ENCODE measurements at regions not wholly inside any gene's neighbourhood (a gene's known extent, or its start where the extent isn't known, plus 50 kb on each side); places are given as distances from the start of the nearest gene placed in this dataset.
"Not testable (repeated sequence)": the region's sequence is repeated elsewhere in the genome, so short reads cannot be mapped to it uniquely, and the experiment has no call there.

GRCh38 chr11:25566298-25567200, 765.4 kb upstream of the ANO3 start:
- peak; percentile 37 for DNase-seq
- peak; percentile 80 for ATAC-seq (ENCODE audit: insufficient read depth, low read depth)
- Histone ChIP-seq H3K4me3 (ENCODE audit: low read depth in 1 of 2, low read length in 2 of 2) (no peak overlapping the region), H3K9me3 (ENCODE audit: insufficient read depth, low read length, severe bottlenecking) (no peaks in the 10 kb centered on the region), H3K4me1 (ENCODE audit: insufficient read depth, low read length) (peaks cover 20% of the 10 kb centered on the region), H3K9ac (ENCODE audit: low read depth, low read length) (no peak overlapping the region), H2AFZ (ENCODE audit: low read depth, low read length) (no peak overlapping the region), H3K4me2 (ENCODE audit: insufficient read depth, low read length) (no peak overlapping the region), H4K20me1 (ENCODE audit: insufficient read depth, low read length) (no peaks in the 10 kb centered on the region), H3K27ac (ENCODE audit: low read length) (no peak overlapping the region), H3K79me2 (ENCODE audit: insufficient read depth, low read length) (no peaks in the 10 kb centered on the region), H3K27me3 (ENCODE audit: insufficient read depth, low read length, poor library complexity) (no peaks in the 10 kb centered on the region), H3K36me3 (ENCODE audit: insufficient read depth, low read length) (no peaks in the 10 kb centered on the region)
- TF ChIP-seq EZH2 (IDR thresholded peaks at IDR 0.05; ENCODE audit: borderline replicate concordance, low read depth, low read length, severe bottlenecking), result no peak
- TF ChIP-seq, protein P1, sequence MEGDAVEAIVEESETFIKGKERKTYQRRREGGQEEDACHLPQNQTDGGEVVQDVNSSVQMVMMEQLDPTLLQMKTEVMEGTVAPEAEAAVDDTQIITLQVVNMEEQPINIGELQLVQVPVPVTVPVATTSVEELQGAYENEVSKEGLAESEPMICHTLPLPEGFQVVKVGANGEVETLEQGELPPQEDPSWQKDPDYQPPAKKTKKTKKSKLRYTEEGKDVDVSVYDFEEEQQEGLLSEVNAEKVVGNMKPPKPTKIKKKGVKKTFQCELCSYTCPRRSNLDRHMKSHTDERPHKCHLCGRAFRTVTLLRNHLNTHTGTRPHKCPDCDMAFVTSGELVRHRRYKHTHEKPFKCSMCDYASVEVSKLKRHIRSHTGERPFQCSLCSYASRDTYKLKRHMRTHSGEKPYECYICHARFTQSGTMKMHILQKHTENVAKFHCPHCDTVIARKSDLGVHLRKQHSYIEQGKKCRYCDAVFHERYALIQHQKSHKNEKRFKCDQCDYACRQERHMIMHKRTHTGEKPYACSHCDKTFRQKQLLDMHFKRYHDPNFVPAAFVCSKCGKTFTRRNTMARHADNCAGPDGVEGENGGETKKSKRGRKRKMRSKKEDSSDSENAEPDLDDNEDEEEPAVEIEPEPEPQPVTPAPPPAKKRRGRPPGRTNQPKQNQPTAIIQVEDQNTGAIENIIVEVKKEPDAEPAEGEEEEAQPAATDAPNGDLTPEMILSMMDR (IDR thresholded peaks at IDR 0.05; ENCODE audit: borderline replicate concordance, extremely low read depth, low read length, poor library complexity, severe bottlenecking), result no peak

DNA sequence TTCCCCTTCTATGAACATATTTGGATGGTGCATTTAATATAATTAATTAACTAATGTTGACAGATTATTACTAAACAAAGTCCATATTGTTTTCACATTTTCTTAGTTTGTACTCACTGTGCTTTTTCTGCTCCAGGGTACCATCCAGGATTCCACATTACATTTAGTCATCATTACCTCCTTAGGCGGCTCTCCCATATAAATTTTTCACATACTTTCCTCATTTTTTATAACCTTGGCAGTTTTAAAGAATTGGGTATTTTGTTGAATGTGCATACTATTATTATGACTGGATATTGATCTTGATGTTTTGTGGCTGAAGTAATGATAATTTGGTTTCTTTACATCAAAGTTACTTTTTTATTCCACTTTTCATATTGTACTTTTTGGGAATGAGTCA, 755.6 kb upstream of the ANO3 start:
- H3K9ac ChIP-seq (ENCODE audit: low read depth, low read length), result no peak overlapping the region
- H2AFZ ChIP-seq (ENCODE audit: low read depth, low read length), result no peak overlapping the region
- no peaks in the 10 kb centered on the region for H3K36me3 ChIP-seq (ENCODE audit: insufficient read depth, low read length)
- no peak overlapping the region for H3K4me3 ChIP-seq (ENCODE audit: low read depth in 1 of 2, low read length in 2 of 2)
- no peaks in the 10 kb centered on the region for H3K27me3 ChIP-seq (ENCODE audit: insufficient read depth, low read length, poor library complexity)
- no peaks in the 10 kb centered on the region for H3K79me2 ChIP-seq (ENCODE audit: insufficient read depth, low read length)
- H3K4me1 ChIP-seq (ENCODE audit: insufficient read depth, low read length), result no peaks in the 10 kb centered on the region
- no peak for DNase-seq
- TF ChIP-seq, protein P1 (IDR thresholded peaks at IDR 0.05; ENCODE audit: borderline replicate concordance, extremely low read depth, low read length, poor library complexity, severe bottlenecking), result no peak
- no peak for TF ChIP-seq EZH2 (IDR thresholded peaks at IDR 0.05; ENCODE audit: borderline replicate concordance, low read depth, low read length, severe bottlenecking)
- no peaks in the 10 kb centered on the region for H4K20me1 ChIP-seq (ENCODE audit: insufficient read depth, low read length)
- H3K27ac ChIP-seq (ENCODE audit: low read length), result no peak overlapping the region
- no peak for ATAC-seq (ENCODE audit: insufficient read depth, low read depth)
- no peaks in the 10 kb centered on the region for H3K9me3 ChIP-seq (ENCODE audit: insufficient read depth, low read length, severe bottlenecking)
- H3K4me2 ChIP-seq (ENCODE audit: insufficient read depth, low read length), result no peak overlapping the region

GRCh38 chr11:25579554-25579953, 752.4 kb upstream of the ANO3 start:
- H3K4me2 ChIP-seq (ENCODE audit: insufficient read depth, low read length); H3K27me3 ChIP-seq (ENCODE audit: insufficient read depth, low read length, poor library complexity); H3K9ac ChIP-seq (ENCODE audit: low read depth, low read length); H4K20me1 ChIP-seq (ENCODE audit: insufficient read depth, low read length); DNase-seq; H3K36me3 ChIP-seq (ENCODE audit: insufficient read depth, low read length); H3K27ac ChIP-seq (ENCODE audit: low read length); H3K4me3 ChIP-seq (ENCODE audit: low read depth in 1 of 2, low read length in 2 of 2); H3K9me3 ChIP-seq (ENCODE audit: insufficient read depth, low read length, severe bottlenecking); ATAC-seq (ENCODE audit: insufficient read depth, low read depth); H3K79me2 ChIP-seq (ENCODE audit: insufficient read depth, low read length); H2AFZ ChIP-seq (ENCODE audit: low read depth, low read length); H3K4me1 ChIP-seq (ENCODE audit: insufficient read depth, low read length): not testable (repeated sequence)

DNA sequence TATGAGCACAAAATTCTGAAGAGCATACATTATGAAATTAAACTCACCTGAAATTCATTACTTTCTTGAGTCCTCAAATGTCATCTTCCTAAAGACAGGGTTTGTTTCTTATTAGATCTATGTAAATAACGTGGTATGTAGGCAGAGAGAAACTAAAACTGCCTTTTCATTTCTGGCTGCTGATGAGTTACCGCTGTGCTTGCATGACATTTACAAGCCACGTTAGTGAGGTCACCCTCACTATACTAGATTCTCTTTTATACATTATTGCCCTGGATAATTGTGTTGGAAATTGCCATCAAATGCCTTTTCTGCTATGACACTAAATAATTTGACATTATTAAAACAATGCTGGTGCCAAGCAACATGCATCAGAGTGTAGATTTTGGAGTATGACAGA, 748.3 kb upstream of the ANO3 start:
- no peaks in the 10 kb centered on the region for H3K9me3 ChIP-seq (ENCODE audit: insufficient read depth, low read length, severe bottlenecking)
- no peak overlapping the region for H3K4me2 ChIP-seq (ENCODE audit: insufficient read depth, low read length)
- H3K9ac ChIP-seq (ENCODE audit: low read depth, low read length), result no peak overlapping the region
- no peaks in the 10 kb centered on the region for H3K79me2 ChIP-seq (ENCODE audit: insufficient read depth, low read length)
- no peaks in the 10 kb centered on the region for H3K36me3 ChIP-seq (ENCODE audit: insufficient read depth, low read length)
- H3K4me3 ChIP-seq (ENCODE audit: low read depth in 1 of 2, low read length in 2 of 2), result no peak overlapping the region
- H3K27me3 ChIP-seq (ENCODE audit: insufficient read depth, low read length, poor library complexity), result no peaks in the 10 kb centered on the region
- H4K20me1 ChIP-seq (ENCODE audit: insufficient read depth, low read length), result no peaks in the 10 kb centered on the region
- no peak overlapping the region for H3K27ac ChIP-seq (ENCODE audit: low read length)
- DNase-seq, result no peak
- no peak overlapping the region for H2AFZ ChIP-seq (ENCODE audit: low read depth, low read length)
- TF ChIP-seq EZH2 (IDR thresholded peaks at IDR 0.05; ENCODE audit: borderline replicate concordance, low read depth, low read length, severe bottlenecking), result no peak
- TF ChIP-seq, protein P1 (IDR thresholded peaks at IDR 0.05; ENCODE audit: borderline replicate concordance, extremely low read depth, low read length, poor library complexity, severe bottlenecking), result no peak
- no peak for ATAC-seq (ENCODE audit: insufficient read depth, low read depth)
- H3K4me1 ChIP-seq (ENCODE audit: insufficient read depth, low read length), result no peaks in the 10 kb centered on the region

Measured in DND-41 (cell line).